HG02759 (cell line): ENCODE measurements at regions not wholly inside any gene's neighbourhood (a gene's known extent, or its start where the extent isn't known, plus 50 kb on each side); places are given as distances from the start of the nearest gene placed in this dataset.

Source experiments
- ATAC-seq: cut with Tn5 transposase; IDR thresholded peaks from one replicate; pipeline ENCODE4 v1.9.1; 2021; ENCODE audit warnings: mild to moderate bottlenecking, moderate library complexity; ENCODE audit not compliant: unreplicated experiment

- no peak for ATAC-seq
Observed at GRCh38 chr5:90135779-90136378, 273.7 kb downstream of the CETN3 start.

GRCh38 chr5:90134892-90135291, 274.7 kb downstream of the CETN3 start:
- ATAC-seq, result no peak

- ATAC-seq, result no peak
Observed at GRCh38 chr5:90134381-90134780, 275.2 kb downstream of the CETN3 start.

- ATAC-seq, result no peak
Observed at GRCh38 chr5:90133941-90134340, 275.6 kb downstream of the CETN3 start.

GRCh38 chr5:90131383-90132133, 278.0 kb downstream of the CETN3 start:
- peak; percentile 70 for ATAC-seq

GRCh38 chr5:90128551-90128950, 281.0 kb downstream of the CETN3 start:
- no peak for ATAC-seq

GRCh38 chr5:90119531-90119971, 290.0 kb downstream of the CETN3 start:
- ATAC-seq, result no peak

- no peak for ATAC-seq
Observed at GRCh38 chr5:90117005-90117404, 292.6 kb downstream of the CETN3 start.

GRCh38 chr5:90113108-90113507, 296.4 kb downstream of the CETN3 start:
- ATAC-seq, result no peak

GRCh38 chr5:90112033-90112692, 297.4 kb downstream of the CETN3 start:
- no peak for ATAC-seq

GRCh38 chr5:90111364-90112032, 298.1 kb downstream of the CETN3 start:
- no peak for ATAC-seq

GRCh38 chr5:90109285-90109684, 300.3 kb downstream of the CETN3 start:
- no peak for ATAC-seq

GRCh38 chr5:90099099-90099498, 310.5 kb downstream of the CETN3 start:
- no peak for ATAC-seq

- ATAC-seq, result no peak
Observed at GRCh38 chr5:90097082-90097477, 312.5 kb downstream of the CETN3 start.

GRCh38 chr5:90096415-90097081, 313.0 kb downstream of the CETN3 start:
- no peak for ATAC-seq

- ATAC-seq, result no peak
Observed at GRCh38 chr5:90095292-90096060, 314.1 kb downstream of the CETN3 start.

GRCh38 chr5:90093751-90094485, 315.6 kb downstream of the CETN3 start:
- ATAC-seq, result no peak

GRCh38 chr5:90092734-90093133, 316.8 kb downstream of the CETN3 start:
- no peak for ATAC-seq

GRCh38 chr5:90084342-90084741, 325.2 kb downstream of the CETN3 start:
- no peak for ATAC-seq
